ENCODE measurements at regions not wholly inside any gene's neighbourhood (a gene's known extent, or its start where the extent isn't known, plus 50 kb on each side); places are given as distances from the start of the nearest gene placed in this dataset.

DNA sequence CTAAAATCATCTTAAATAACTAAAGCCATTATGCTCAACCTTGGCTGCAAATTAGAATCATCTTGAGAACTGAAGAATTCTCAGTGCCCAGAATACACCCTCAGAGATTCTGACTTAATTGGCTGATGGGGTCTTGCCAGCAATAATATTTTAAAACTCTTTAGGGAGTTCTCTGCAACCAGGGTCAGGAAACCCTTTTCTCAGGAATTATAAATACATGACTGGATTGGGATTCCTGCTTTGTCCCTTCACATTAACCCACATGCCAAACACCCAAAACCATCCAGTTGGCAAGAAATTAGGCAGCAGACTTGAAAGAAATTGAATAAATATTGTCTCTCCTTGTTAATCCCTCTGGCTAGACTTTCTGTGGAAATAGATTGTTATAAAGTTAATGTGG is 482.3 kb upstream of the NECTIN3 start:
- TF ChIP-seq, protein P1, sequence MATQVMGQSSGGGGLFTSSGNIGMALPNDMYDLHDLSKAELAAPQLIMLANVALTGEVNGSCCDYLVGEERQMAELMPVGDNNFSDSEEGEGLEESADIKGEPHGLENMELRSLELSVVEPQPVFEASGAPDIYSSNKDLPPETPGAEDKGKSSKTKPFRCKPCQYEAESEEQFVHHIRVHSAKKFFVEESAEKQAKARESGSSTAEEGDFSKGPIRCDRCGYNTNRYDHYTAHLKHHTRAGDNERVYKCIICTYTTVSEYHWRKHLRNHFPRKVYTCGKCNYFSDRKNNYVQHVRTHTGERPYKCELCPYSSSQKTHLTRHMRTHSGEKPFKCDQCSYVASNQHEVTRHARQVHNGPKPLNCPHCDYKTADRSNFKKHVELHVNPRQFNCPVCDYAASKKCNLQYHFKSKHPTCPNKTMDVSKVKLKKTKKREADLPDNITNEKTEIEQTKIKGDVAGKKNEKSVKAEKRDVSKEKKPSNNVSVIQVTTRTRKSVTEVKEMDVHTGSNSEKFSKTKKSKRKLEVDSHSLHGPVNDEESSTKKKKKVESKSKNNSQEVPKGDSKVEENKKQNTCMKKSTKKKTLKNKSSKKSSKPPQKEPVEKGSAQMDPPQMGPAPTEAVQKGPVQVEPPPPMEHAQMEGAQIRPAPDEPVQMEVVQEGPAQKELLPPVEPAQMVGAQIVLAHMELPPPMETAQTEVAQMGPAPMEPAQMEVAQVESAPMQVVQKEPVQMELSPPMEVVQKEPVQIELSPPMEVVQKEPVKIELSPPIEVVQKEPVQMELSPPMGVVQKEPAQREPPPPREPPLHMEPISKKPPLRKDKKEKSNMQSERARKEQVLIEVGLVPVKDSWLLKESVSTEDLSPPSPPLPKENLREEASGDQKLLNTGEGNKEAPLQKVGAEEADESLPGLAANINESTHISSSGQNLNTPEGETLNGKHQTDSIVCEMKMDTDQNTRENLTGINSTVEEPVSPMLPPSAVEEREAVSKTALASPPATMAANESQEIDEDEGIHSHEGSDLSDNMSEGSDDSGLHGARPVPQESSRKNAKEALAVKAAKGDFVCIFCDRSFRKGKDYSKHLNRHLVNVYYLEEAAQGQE (IDR thresholded peaks at IDR 0.05; ENCODE audit: insufficient replicate concordance, low read depth) = no peak
- TF ChIP-seq, protein P2, sequence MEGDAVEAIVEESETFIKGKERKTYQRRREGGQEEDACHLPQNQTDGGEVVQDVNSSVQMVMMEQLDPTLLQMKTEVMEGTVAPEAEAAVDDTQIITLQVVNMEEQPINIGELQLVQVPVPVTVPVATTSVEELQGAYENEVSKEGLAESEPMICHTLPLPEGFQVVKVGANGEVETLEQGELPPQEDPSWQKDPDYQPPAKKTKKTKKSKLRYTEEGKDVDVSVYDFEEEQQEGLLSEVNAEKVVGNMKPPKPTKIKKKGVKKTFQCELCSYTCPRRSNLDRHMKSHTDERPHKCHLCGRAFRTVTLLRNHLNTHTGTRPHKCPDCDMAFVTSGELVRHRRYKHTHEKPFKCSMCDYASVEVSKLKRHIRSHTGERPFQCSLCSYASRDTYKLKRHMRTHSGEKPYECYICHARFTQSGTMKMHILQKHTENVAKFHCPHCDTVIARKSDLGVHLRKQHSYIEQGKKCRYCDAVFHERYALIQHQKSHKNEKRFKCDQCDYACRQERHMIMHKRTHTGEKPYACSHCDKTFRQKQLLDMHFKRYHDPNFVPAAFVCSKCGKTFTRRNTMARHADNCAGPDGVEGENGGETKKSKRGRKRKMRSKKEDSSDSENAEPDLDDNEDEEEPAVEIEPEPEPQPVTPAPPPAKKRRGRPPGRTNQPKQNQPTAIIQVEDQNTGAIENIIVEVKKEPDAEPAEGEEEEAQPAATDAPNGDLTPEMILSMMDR (IDR thresholded peaks at IDR 0.05; ENCODE audit: insufficient read depth, low read length) = no peak
